Keratinocyte (primary cell): ENCODE measurements at regions not wholly inside any gene's neighbourhood (a gene's known extent, or its start where the extent isn't known, plus 50 kb on each side); places are given as distances from the start of the nearest gene placed in this dataset.

Experiments
- DNase-seq: peaks from one replicate; pipeline ENCODE4 v3.0.0-alpha.2; 2011; ENCODE audit warnings: low read depth, missing footprints, low spot score
- FAIRE-seq: peaks from 2 replicates; lab custom pipeline; 2011; peaks lifted over from hg19 to GRCh38; lab: Jason Lieb, UNC
- H2AFZ ChIP-seq: 2 replicates; pipeline ENCODE4 v1.6.0; 2012; ENCODE audit warnings: low read length, control low read depth, inconsistent platforms; ENCODE audit not compliant: control insufficient read depth
- H3K27ac ChIP-seq: 2 replicates; pipeline ENCODE4 v1.5.1; 2011; ENCODE audit warnings: low read length; ENCODE audit not compliant: control insufficient read depth, insufficient read depth
- H3K27me3 ChIP-seq: 3 replicates; pipeline ENCODE4 v1.6.0; 2011; ENCODE audit warnings: low read length; ENCODE audit not compliant: control insufficient read depth, insufficient read depth; ENCODE audit errors: extremely low read depth
- H3K36me3 ChIP-seq, 2 experiments: 2 replicates in 1 of 2; 3 replicates in 1 of 2; pipeline ENCODE4 v1.5.1; 2011; ENCODE audit warnings: low read length in 2 of 2, mild to moderate bottlenecking in 1 of 2; ENCODE audit not compliant: control insufficient read depth in 2 of 2, insufficient read depth in 2 of 2; ENCODE audit errors: extremely low read depth in 1 of 2
- H3K4me1 ChIP-seq: 3 replicates; pipeline ENCODE4 v1.5.1; 2011; ENCODE audit warnings: low read length; ENCODE audit not compliant: control insufficient read depth, insufficient read depth; ENCODE audit errors: extremely low read depth
- H3K4me2 ChIP-seq: 3 replicates; pipeline ENCODE4 v1.6.0; 2011; ENCODE audit warnings: low read depth, low read length; ENCODE audit not compliant: control insufficient read depth, insufficient read depth; ENCODE audit errors: extremely low read depth
- H3K4me3 ChIP-seq, 3 experiments: fragments of 200-600 bp in 1 of 3; sonication (generic) in 1 of 3; 2 replicates in 2 of 3; 3 replicates in 1 of 3; pipeline ENCODE4 v1.5.1; 2011 to 2016; ENCODE audit warnings: low read length in 3 of 3, mild to moderate bottlenecking in 3 of 3, control low read depth in 2 of 3, inconsistent platforms in 1 of 3, low read depth in 1 of 3, mixed read lengths in 1 of 3, mixed run types in 1 of 3, moderate library complexity in 1 of 3; ENCODE audit not compliant: control insufficient read depth in 2 of 3, insufficient read depth in 2 of 3; ENCODE audit errors: extremely low read depth in 1 of 3
- H3K79me2 ChIP-seq: 2 replicates; pipeline ENCODE4 v1.6.0; 2012; ENCODE audit warnings: low read length; ENCODE audit not compliant: control insufficient read depth, insufficient read depth
- H3K9ac ChIP-seq: 3 replicates; pipeline ENCODE4 v1.6.0; 2011; ENCODE audit warnings: low read length; ENCODE audit not compliant: control insufficient read depth, insufficient read depth; ENCODE audit errors: extremely low read depth
- H3K9me1 ChIP-seq: 3 replicates; pipeline ENCODE4 v1.6.0; 2011; ENCODE audit warnings: low read length; ENCODE audit not compliant: control insufficient read depth, insufficient read depth; ENCODE audit errors: extremely low read depth
- H3K9me3 ChIP-seq: 2 replicates; pipeline ENCODE4 v1.5.1; 2012; ENCODE audit warnings: low read depth, low read length; ENCODE audit not compliant: control insufficient read depth
- H4K20me1 ChIP-seq: 3 replicates; pipeline ENCODE4 v1.6.0; 2011; ENCODE audit warnings: low read length; ENCODE audit not compliant: control insufficient read depth, insufficient read depth; ENCODE audit errors: extremely low read depth
- CTCF ChIP-seq, 3 experiments: IDR thresholded peaks in 1 of 3; conservative IDR thresholded peaks in 1 of 3; optimal IDR thresholded peaks in 1 of 3; 2 replicates in 2 of 3; 3 replicates in 1 of 3; pipeline versions ENCODE3 to v1.5.1; 2011; ENCODE audit warnings: low read length in 3 of 3, mild to moderate bottlenecking in 3 of 3, moderate library complexity in 2 of 3, control low read depth in 1 of 3, inconsistent platforms in 1 of 3; ENCODE audit not compliant: insufficient read depth in 2 of 3; ENCODE audit errors: extremely low read depth in 1 of 3
- EZH2 ChIP-seq: IDR thresholded peaks from one replicate; pipeline ENCODE4 v1.6.1; 2012; ENCODE audit warnings: inconsistent platforms, mild to moderate bottlenecking, low read length, moderate library complexity
- dilution Hi-C: fragments of 300-500 bp; cut with MboI; formaldehyde crosslinking; loops from one replicate; pipeline ENCODE4 v1.7.0; 2020; ENCODE audit warnings: low sequenced_read_pairs; ENCODE audit not compliant: extremely low pct_ligation_motif_present

- H3K4me3 ChIP-seq: no peak overlapping the region
- dilution Hi-C loops: no loop called here
- peaks cover 9% of the 10 kb centered on the region for H3K27me3 ChIP-seq
- no peak overlapping the region for H3K4me2 ChIP-seq
- H2AFZ ChIP-seq: no peak overlapping the region
- no peaks in the 10 kb centered on the region for H3K36me3 ChIP-seq
- TF ChIP-seq CTCF (optimal IDR thresholded peaks at IDR 0.05 in 1 of 3, IDR thresholded peaks at IDR 0.05 in 1 of 3, conservative IDR thresholded peaks at IDR 0.05 in 1 of 3; ENCODE audit: extremely low read depth in 1 of 3, insufficient read depth in 2 of 3, low read length in 3 of 3): no peak
- TF ChIP-seq EZH2: no peak
- DNase-seq (no peak), FAIRE-seq (no peak)
- H3K27ac ChIP-seq: no peak overlapping the region
- no peaks in the 10 kb centered on the region for H3K4me1 ChIP-seq
- H3K9me3 ChIP-seq: no peaks in the 10 kb centered on the region
- no peaks in the 10 kb centered on the region for H3K79me2 ChIP-seq
- H4K20me1 ChIP-seq: no peaks in the 10 kb centered on the region
- H3K9ac ChIP-seq: no peak overlapping the region
- no peaks in the 10 kb centered on the region for H3K9me1 ChIP-seq
These were observed 280.0 kb downstream of the HINT1 start for GRCh38 chr5:130885027-130885426.

GRCh38 chr5:130884023-130884422, 281.0 kb downstream of the HINT1 start:
- no peak overlapping the region for H3K4me2 ChIP-seq
- TF ChIP-seq EZH2: no peak
- no peak for TF ChIP-seq CTCF (optimal IDR thresholded peaks at IDR 0.05 in 1 of 3, IDR thresholded peaks at IDR 0.05 in 1 of 3, conservative IDR thresholded peaks at IDR 0.05 in 1 of 3; ENCODE audit: extremely low read depth in 1 of 3, insufficient read depth in 2 of 3, low read length in 3 of 3)
- no peaks in the 10 kb centered on the region for H3K79me2 ChIP-seq
- dilution Hi-C loops: no loop called here
- H3K36me3 ChIP-seq: no peaks in the 10 kb centered on the region
- no peaks in the 10 kb centered on the region for H3K4me1 ChIP-seq
- H3K4me3 ChIP-seq: no peak overlapping the region
- H2AFZ ChIP-seq: no peak overlapping the region
- H3K9me3 ChIP-seq: no peaks in the 10 kb centered on the region
- no peak overlapping the region for H3K9ac ChIP-seq
- H4K20me1 ChIP-seq: no peaks in the 10 kb centered on the region
- peaks cover 9% of the 10 kb centered on the region for H3K27me3 ChIP-seq
- H3K9me1 ChIP-seq: no peaks in the 10 kb centered on the region
- no peak for DNase-seq
- FAIRE-seq: no peak
- H3K27ac ChIP-seq: no peak overlapping the region
